ENCODE measurements at regions not wholly inside any gene's neighbourhood (a gene's known extent, or its start where the extent isn't known, plus 50 kb on each side); places are given as distances from the start of the nearest gene placed in this dataset.

GRCh38 chr4:56102601-56103000 is 153.9 kb downstream of the CEP135 start:
- no peak for TF ChIP-seq CTCF (IDR thresholded peaks at IDR 0.05; ENCODE audit: low read depth, low read length, missing control alignments)
- DNase-seq = no peak
- Histone ChIP-seq H3K36me3 (replicated peaks) (no peaks in the 10 kb centered on the region), H3K27me3 (replicated peaks) (no peaks in the 10 kb centered on the region), H3K27ac (no peak overlapping the region), H3K4me3 (ENCODE audit: low read depth, low read length) (no peak overlapping the region)
- in situ Hi-C loops (cut with HindIII; ENCODE audit: low pct_ligation_motif_present, low sequenced_read_pairs) = no loop called here

GRCh38 chr4:56099378-56099786 is 150.6 kb downstream of the CEP135 start:
- Histone ChIP-seq H3K27ac (no peak overlapping the region), H3K36me3 (replicated peaks) (no peaks in the 10 kb centered on the region), H3K27me3 (replicated peaks) (no peaks in the 10 kb centered on the region), H3K4me3 (ENCODE audit: low read depth, low read length) (no peak overlapping the region)
- DNase-seq = no peak
- TF ChIP-seq CTCF (IDR thresholded peaks at IDR 0.05; ENCODE audit: low read depth, low read length, missing control alignments) = no peak
- in situ Hi-C loops (cut with HindIII; ENCODE audit: low pct_ligation_motif_present, low sequenced_read_pairs) = no loop called here

DNA sequence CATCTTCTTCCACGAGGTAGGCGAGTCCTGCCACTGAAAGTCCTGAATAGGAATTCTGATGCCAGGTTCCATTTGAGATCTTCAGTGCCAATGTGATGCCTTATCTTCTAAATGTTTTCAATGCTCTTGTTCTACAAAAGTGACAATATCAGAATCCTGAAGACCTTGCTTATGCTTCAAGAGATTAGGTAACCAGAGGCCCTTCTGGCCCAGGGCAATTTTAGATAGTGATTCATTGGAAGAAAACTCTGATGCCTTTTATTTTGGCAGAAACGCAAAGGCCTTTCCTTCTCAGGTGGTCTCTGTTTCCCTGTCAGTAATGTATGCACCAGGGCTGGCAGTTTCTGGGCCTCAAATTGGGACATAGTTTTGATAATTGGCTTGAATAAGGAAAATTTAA is 144.8 kb downstream of the CEP135 start:
- in situ Hi-C loops (cut with HindIII; ENCODE audit: low pct_ligation_motif_present, low sequenced_read_pairs) = no loop called here
- Histone ChIP-seq H3K27ac (no peak overlapping the region), H3K36me3 (replicated peaks) (no peaks in the 10 kb centered on the region), H3K27me3 (replicated peaks) (no peaks in the 10 kb centered on the region), H3K4me3 (ENCODE audit: low read depth, low read length) (no peak overlapping the region)
- no peak for TF ChIP-seq CTCF (IDR thresholded peaks at IDR 0.05; ENCODE audit: low read depth, low read length, missing control alignments)
- no peak for DNase-seq

DNA sequence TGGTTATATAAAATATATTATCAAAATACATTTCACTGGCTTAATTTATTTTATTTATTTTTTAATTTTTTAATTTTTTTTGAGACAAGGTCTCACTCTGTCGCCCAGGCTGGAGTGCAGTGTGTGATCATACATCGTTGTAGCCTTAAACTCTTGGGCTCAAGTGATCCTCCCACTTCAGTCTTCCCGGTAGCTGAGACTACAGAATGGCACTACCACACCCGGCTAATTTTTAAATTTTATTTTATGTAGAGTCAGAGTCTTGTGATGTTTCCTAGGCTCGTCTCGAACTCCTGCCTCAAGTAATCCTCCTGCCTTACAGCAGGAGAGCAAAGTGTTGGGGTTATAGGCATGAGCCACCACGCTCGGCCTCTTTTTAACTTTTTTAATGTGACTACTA is 143.8 kb downstream of the CEP135 start:
- no peak overlapping the region for H3K27ac ChIP-seq
- H3K27me3 ChIP-seq (replicated peaks) = no peaks in the 10 kb centered on the region
- H3K4me3 ChIP-seq (ENCODE audit: low read depth, low read length) = no peak overlapping the region
- no peak for DNase-seq
- H3K36me3 ChIP-seq (replicated peaks) = no peaks in the 10 kb centered on the region
- in situ Hi-C loops (cut with HindIII; ENCODE audit: low pct_ligation_motif_present, low sequenced_read_pairs) = no loop called here
- no peak for TF ChIP-seq CTCF (IDR thresholded peaks at IDR 0.05; ENCODE audit: low read depth, low read length, missing control alignments)

GRCh38 chr4:56086561-56086960 is 137.8 kb downstream of the CEP135 start:
- H3K27me3 ChIP-seq (replicated peaks) = no peaks in the 10 kb centered on the region
- no peak overlapping the region for H3K27ac ChIP-seq
- H3K4me3 ChIP-seq (ENCODE audit: low read depth, low read length) = no peak overlapping the region
- TF ChIP-seq CTCF (IDR thresholded peaks at IDR 0.05; ENCODE audit: low read depth, low read length, missing control alignments) = no peak
- no peak for DNase-seq
- no peaks in the 10 kb centered on the region for H3K36me3 ChIP-seq (replicated peaks)
- in situ Hi-C loops (cut with HindIII; ENCODE audit: low pct_ligation_motif_present, low sequenced_read_pairs) = no loop called here

DNA sequence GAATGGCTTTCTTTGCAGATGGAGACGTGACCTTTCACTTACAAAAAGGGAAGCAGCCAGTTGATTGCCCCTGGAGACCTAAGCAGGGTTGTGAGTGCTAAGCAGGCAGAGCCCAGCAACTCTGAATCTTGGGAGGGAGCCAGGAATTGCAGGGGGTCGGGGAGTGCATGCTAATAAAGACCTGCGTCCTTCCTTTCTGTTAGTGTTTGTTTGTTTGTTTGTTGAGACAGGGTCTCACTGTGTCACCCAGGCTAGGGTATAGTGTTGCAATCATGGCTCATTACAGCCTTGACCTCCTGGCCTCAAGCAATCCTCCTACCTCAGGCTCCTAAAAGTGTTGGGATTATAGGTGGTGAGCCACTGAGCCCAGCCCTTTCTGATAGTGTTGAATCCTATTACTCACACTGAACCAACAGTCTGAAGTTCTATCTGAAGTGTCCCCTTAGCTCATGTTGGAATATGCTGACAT is 137.4 kb downstream of the CEP135 start:
- no peaks in the 10 kb centered on the region for H3K36me3 ChIP-seq (replicated peaks)
- TF ChIP-seq CTCF (IDR thresholded peaks at IDR 0.05; ENCODE audit: low read depth, low read length, missing control alignments) = no peak
- no peak for DNase-seq
- no peaks in the 10 kb centered on the region for H3K27me3 ChIP-seq (replicated peaks)
- no peak overlapping the region for H3K27ac ChIP-seq
- in situ Hi-C loops (cut with HindIII; ENCODE audit: low pct_ligation_motif_present, low sequenced_read_pairs) = no loop called here
- H3K4me3 ChIP-seq (ENCODE audit: low read depth, low read length) = no peak overlapping the region

Measured in brain microvascular endothelial cell (primary cell).